ENCODE measurements at regions not wholly inside any gene's neighbourhood (a gene's known extent, or its start where the extent isn't known, plus 50 kb on each side); places are given as distances from the start of the nearest gene placed in this dataset.

DNA sequence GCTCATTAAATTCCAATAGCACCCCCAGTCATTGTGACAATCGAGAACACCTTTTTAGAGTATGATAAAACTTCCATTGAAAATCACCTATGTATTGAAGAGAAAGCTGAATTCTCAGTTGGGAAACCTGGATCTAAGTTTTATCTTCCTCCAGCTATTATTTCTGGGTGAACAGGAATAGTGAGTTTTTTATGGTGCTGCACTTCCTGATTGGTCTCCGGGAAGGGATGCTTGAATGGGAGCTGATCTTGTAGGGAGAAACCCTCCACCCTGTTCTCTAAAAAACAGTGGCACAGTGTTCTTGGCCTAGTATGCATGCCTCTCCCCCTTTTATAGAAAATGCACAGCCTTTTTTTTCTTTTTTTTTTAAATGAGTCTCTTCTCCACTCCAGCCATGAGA lies 112.2 kb downstream of the ACTBL2 start:
- TF ChIP-seq, protein P1, sequence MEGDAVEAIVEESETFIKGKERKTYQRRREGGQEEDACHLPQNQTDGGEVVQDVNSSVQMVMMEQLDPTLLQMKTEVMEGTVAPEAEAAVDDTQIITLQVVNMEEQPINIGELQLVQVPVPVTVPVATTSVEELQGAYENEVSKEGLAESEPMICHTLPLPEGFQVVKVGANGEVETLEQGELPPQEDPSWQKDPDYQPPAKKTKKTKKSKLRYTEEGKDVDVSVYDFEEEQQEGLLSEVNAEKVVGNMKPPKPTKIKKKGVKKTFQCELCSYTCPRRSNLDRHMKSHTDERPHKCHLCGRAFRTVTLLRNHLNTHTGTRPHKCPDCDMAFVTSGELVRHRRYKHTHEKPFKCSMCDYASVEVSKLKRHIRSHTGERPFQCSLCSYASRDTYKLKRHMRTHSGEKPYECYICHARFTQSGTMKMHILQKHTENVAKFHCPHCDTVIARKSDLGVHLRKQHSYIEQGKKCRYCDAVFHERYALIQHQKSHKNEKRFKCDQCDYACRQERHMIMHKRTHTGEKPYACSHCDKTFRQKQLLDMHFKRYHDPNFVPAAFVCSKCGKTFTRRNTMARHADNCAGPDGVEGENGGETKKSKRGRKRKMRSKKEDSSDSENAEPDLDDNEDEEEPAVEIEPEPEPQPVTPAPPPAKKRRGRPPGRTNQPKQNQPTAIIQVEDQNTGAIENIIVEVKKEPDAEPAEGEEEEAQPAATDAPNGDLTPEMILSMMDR (IDR thresholded peaks at IDR 0.05), result no peak
- no peak for TF ChIP-seq POLR2A (IDR thresholded peaks at IDR 0.05)
